ENCODE measurements at regions not wholly inside any gene's neighbourhood (a gene's known extent, or its start where the extent isn't known, plus 50 kb on each side); places are given as distances from the start of the nearest gene placed in this dataset.
"Not testable (repeated sequence)": the region's sequence is repeated elsewhere in the genome, so short reads cannot be mapped to it uniquely, and the experiment has no call there.

GRCh38 chr9:19913151-19913550 lies 124.3 kb upstream of the SLC24A2 start:
- Histone ChIP-seq H2AFZ (ENCODE audit: low read depth, low read length) (no peak overlapping the region), H3K4me1 (ENCODE audit: insufficient read depth, low read length) (no peaks in the 10 kb centered on the region), H3K4me3 (ENCODE audit: low read length) (no peak overlapping the region), H3K27me3 (ENCODE audit: insufficient read depth, low read length) (no peaks in the 10 kb centered on the region), H3K36me3 (ENCODE audit: insufficient read depth, low read length) (no peaks in the 10 kb centered on the region), H3K9me3 (ENCODE audit: low read length) (no peaks in the 10 kb centered on the region)

- H3K9me3 ChIP-seq (ENCODE audit: low read length) = no peaks in the 10 kb centered on the region
- H3K36me3 ChIP-seq (ENCODE audit: insufficient read depth, low read length) = no peaks in the 10 kb centered on the region
- H3K27me3 ChIP-seq (ENCODE audit: insufficient read depth, low read length) = no peaks in the 10 kb centered on the region
- H3K4me3 ChIP-seq (ENCODE audit: low read length) = no peak overlapping the region
- no peaks in the 10 kb centered on the region for H3K4me1 ChIP-seq (ENCODE audit: insufficient read depth, low read length)
- H2AFZ ChIP-seq (ENCODE audit: low read depth, low read length) = no peak overlapping the region
Measured at GRCh38 chr9:19903076-19903475, 114.2 kb upstream of the SLC24A2 start.

GRCh38 chr9:19901586-19901985 lies 112.7 kb upstream of the SLC24A2 start:
- Histone ChIP-seq H3K4me3 (ENCODE audit: low read length) (no peak overlapping the region), H3K36me3 (ENCODE audit: insufficient read depth, low read length) (no peaks in the 10 kb centered on the region), H3K4me1 (ENCODE audit: insufficient read depth, low read length) (no peaks in the 10 kb centered on the region), H3K9me3 (ENCODE audit: low read length) (no peaks in the 10 kb centered on the region), H3K27me3 (ENCODE audit: insufficient read depth, low read length) (no peaks in the 10 kb centered on the region), H2AFZ (ENCODE audit: low read depth, low read length) (no peak overlapping the region)

- Histone ChIP-seq H3K27me3 (ENCODE audit: insufficient read depth, low read length) (no peaks in the 10 kb centered on the region), H3K9me3 (ENCODE audit: low read length) (no peaks in the 10 kb centered on the region), H3K36me3 (ENCODE audit: insufficient read depth, low read length) (no peaks in the 10 kb centered on the region), H2AFZ (ENCODE audit: low read depth, low read length) (no peak overlapping the region), H3K4me1 (ENCODE audit: insufficient read depth, low read length) (no peaks in the 10 kb centered on the region), H3K4me3 (ENCODE audit: low read length) (no peak overlapping the region)
Measured at GRCh38 chr9:19896161-19896560, 107.3 kb upstream of the SLC24A2 start.

GRCh38 chr9:19895578-19895977 lies 106.7 kb upstream of the SLC24A2 start:
- H3K4me1 ChIP-seq (ENCODE audit: insufficient read depth, low read length); H2AFZ ChIP-seq (ENCODE audit: low read depth, low read length): not testable (repeated sequence)

GRCh38 chr9:19895006-19895405 lies 106.2 kb upstream of the SLC24A2 start:
- H2AFZ ChIP-seq (ENCODE audit: low read depth, low read length) = no peak overlapping the region
- no peaks in the 10 kb centered on the region for H3K27me3 ChIP-seq (ENCODE audit: insufficient read depth, low read length)
- no peak overlapping the region for H3K4me3 ChIP-seq (ENCODE audit: low read length)
- H3K4me1 ChIP-seq (ENCODE audit: insufficient read depth, low read length) = no peaks in the 10 kb centered on the region
- no peaks in the 10 kb centered on the region for H3K36me3 ChIP-seq (ENCODE audit: insufficient read depth, low read length)
- no peaks in the 10 kb centered on the region for H3K9me3 ChIP-seq (ENCODE audit: low read length)

More at GRCh38 chr9:19895578-19895977, 106.7 kb upstream of the SLC24A2 start:
- not testable (repeated sequence) for H3K9me3 ChIP-seq (ENCODE audit: low read length); H3K36me3 ChIP-seq (ENCODE audit: insufficient read depth, low read length); H3K27me3 ChIP-seq (ENCODE audit: insufficient read depth, low read length); H3K4me3 ChIP-seq (ENCODE audit: low read length)

GRCh38 chr9:19885608-19886007 lies 96.8 kb upstream of the SLC24A2 start:
- H3K27me3 ChIP-seq (ENCODE audit: insufficient read depth, low read length) = no peaks in the 10 kb centered on the region
- no peaks in the 10 kb centered on the region for H3K4me1 ChIP-seq (ENCODE audit: insufficient read depth, low read length)
- H2AFZ ChIP-seq (ENCODE audit: low read depth, low read length) = no peak overlapping the region
- no peaks in the 10 kb centered on the region for H3K9me3 ChIP-seq (ENCODE audit: low read length)
- H3K4me3 ChIP-seq (ENCODE audit: low read length) = no peak overlapping the region
- no peaks in the 10 kb centered on the region for H3K36me3 ChIP-seq (ENCODE audit: insufficient read depth, low read length)

- Histone ChIP-seq H3K36me3 (ENCODE audit: insufficient read depth, low read length) (no peaks in the 10 kb centered on the region), H3K9me3 (ENCODE audit: low read length) (no peaks in the 10 kb centered on the region), H3K4me3 (ENCODE audit: low read length) (no peak overlapping the region), H3K27me3 (ENCODE audit: insufficient read depth, low read length) (no peaks in the 10 kb centered on the region), H2AFZ (ENCODE audit: low read depth, low read length) (no peak overlapping the region), H3K4me1 (ENCODE audit: insufficient read depth, low read length) (no peaks in the 10 kb centered on the region)
Measured at GRCh38 chr9:19879062-19879461, 90.2 kb upstream of the SLC24A2 start.

GRCh38 chr9:19876569-19877316 lies 87.9 kb upstream of the SLC24A2 start:
- no peak overlapping the region for H2AFZ ChIP-seq (ENCODE audit: low read depth, low read length)
- no peaks in the 10 kb centered on the region for H3K36me3 ChIP-seq (ENCODE audit: insufficient read depth, low read length)

GRCh38 chr9:19875291-19875920 lies 86.6 kb upstream of the SLC24A2 start:
- Histone ChIP-seq H3K9me3 (ENCODE audit: low read length) (no peaks in the 10 kb centered on the region), H3K4me3 (ENCODE audit: low read length) (no peak overlapping the region), H3K27me3 (ENCODE audit: insufficient read depth, low read length) (no peaks in the 10 kb centered on the region), H2AFZ (ENCODE audit: low read depth, low read length) (no peak overlapping the region), H3K4me1 (ENCODE audit: insufficient read depth, low read length) (no peaks in the 10 kb centered on the region), H3K36me3 (ENCODE audit: insufficient read depth, low read length) (no peaks in the 10 kb centered on the region)

More at GRCh38 chr9:19876569-19877316, 87.9 kb upstream of the SLC24A2 start:
- Histone ChIP-seq H3K4me1 (ENCODE audit: insufficient read depth, low read length) (no peaks in the 10 kb centered on the region), H3K27me3 (ENCODE audit: insufficient read depth, low read length) (no peaks in the 10 kb centered on the region), H3K4me3 (ENCODE audit: low read length) (no peak overlapping the region), H3K9me3 (ENCODE audit: low read length) (no peaks in the 10 kb centered on the region)

- H3K4me1 ChIP-seq (ENCODE audit: insufficient read depth, low read length) = not testable (repeated sequence)
Measured at GRCh38 chr9:19873188-19873587, 84.4 kb upstream of the SLC24A2 start.

GRCh38 chr9:19870988-19871387 lies 82.2 kb upstream of the SLC24A2 start:
- Histone ChIP-seq H3K4me3 (ENCODE audit: low read length) (no peak overlapping the region), H3K9me3 (ENCODE audit: low read length) (no peaks in the 10 kb centered on the region), H2AFZ (ENCODE audit: low read depth, low read length) (no peak overlapping the region), H3K27me3 (ENCODE audit: insufficient read depth, low read length) (no peaks in the 10 kb centered on the region), H3K36me3 (ENCODE audit: insufficient read depth, low read length) (no peaks in the 10 kb centered on the region), H3K4me1 (ENCODE audit: insufficient read depth, low read length) (no peaks in the 10 kb centered on the region)

More at GRCh38 chr9:19873188-19873587, 84.4 kb upstream of the SLC24A2 start:
- H3K36me3 ChIP-seq (ENCODE audit: insufficient read depth, low read length); H3K4me3 ChIP-seq (ENCODE audit: low read length); H3K9me3 ChIP-seq (ENCODE audit: low read length); H3K27me3 ChIP-seq (ENCODE audit: insufficient read depth, low read length); H2AFZ ChIP-seq (ENCODE audit: low read depth, low read length): not testable (repeated sequence)

GRCh38 chr9:19840953-19841352 lies 52.1 kb upstream of the SLC24A2 start:
- no peaks in the 10 kb centered on the region for H3K27me3 ChIP-seq (ENCODE audit: insufficient read depth, low read length)
- H2AFZ ChIP-seq (ENCODE audit: low read depth, low read length) = no peak overlapping the region
- no peaks in the 10 kb centered on the region for H3K9me3 ChIP-seq (ENCODE audit: low read length)

More at GRCh38 chr9:19840953-19841352, 52.1 kb upstream of the SLC24A2 start:
- no peaks in the 10 kb centered on the region for H3K36me3 ChIP-seq (ENCODE audit: insufficient read depth, low read length)
- H3K4me1 ChIP-seq (ENCODE audit: insufficient read depth, low read length) = no peaks in the 10 kb centered on the region
- H3K4me3 ChIP-seq (ENCODE audit: low read length) = no peak overlapping the region

All from neuron (in vitro differentiated cells).